ENCODE measurements at regions not wholly inside any gene's neighbourhood (a gene's known extent, or its start where the extent isn't known, plus 50 kb on each side); places are given as distances from the start of the nearest gene placed in this dataset.

- TF ChIP-seq CTCF (IDR thresholded peaks at IDR 0.05) (no peak), EP300 (IDR thresholded peaks at IDR 0.05) (no peak)
Measured at GRCh38 chr5:62705022-62705421, 126.4 kb downstream of the LRRC70 start.

All from suprapubic skin (tissue), 3 donors.